Left forelimb (tissue), 1 donor: ENCODE measurements at regions not wholly inside any gene's neighbourhood (a gene's known extent, or its start where the extent isn't known, plus 50 kb on each side); places are given as distances from the start of the nearest gene placed in this dataset.

Experiments used
- DNase-seq: peaks from one replicate; pipeline ENCODE4 v3.0.0-alpha.2; 2018; ENCODE audit warnings: low spot score

DNA sequence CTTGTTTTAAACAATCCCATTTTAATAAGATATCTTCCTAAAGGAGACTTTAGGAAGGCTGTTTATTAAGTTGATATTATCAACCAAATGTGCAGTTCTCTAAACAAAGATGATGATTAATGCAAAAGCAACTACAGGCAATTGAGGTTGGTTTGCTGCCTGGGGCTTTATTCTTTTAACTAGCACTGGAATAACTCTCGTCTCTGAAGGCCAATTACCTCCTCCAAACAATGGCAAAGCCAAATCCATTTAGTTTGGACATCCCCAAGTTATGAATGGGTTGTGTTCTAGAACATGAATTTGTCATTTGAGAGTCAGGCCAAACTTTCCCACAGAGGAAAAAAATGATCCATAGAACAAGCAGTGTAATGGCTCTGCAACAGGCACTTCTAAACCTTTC lies 114.1 kb downstream of the SLC16A9 start:
- no peak for DNase-seq

DNA sequence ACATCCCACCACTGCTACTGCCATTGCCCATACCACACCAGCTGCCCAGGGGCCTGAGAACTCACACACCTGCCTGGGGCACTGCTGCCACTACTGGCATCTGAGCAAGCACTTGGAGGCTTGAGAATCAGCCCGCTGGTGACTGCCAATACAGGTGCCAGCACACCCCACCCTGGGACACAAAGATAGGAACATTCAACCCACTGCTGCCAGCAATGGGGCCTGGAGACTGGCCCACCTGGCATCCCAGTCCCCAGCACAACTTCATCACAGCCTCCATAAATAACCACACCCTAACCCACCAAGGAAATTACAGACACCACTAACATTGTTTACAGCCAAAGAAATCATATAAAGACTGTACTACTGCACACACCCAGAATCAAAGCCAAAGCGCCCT lies 115.9 kb downstream of the SLC16A9 start:
- DNase-seq, result no peak

DNA sequence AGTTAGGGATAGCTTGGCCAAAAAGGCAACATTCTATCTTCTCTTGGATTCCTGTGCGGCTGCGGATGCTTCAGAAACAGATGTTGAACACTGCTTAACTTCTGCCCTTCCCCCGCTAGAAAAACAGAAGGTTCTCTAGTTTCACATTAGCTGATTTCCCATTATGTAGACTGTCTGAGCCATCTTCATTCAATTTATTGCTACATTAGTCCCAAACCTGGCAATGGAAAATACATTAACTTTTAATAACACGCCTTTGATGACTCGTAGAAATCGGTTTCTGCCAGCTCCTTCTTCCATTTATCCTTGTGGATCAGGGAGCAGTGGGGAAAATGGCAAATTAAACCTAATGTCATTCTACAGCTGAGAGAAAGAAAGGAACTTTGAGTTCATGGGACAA lies 119.9 kb downstream of the SLC16A9 start:
- no peak for DNase-seq

DNA sequence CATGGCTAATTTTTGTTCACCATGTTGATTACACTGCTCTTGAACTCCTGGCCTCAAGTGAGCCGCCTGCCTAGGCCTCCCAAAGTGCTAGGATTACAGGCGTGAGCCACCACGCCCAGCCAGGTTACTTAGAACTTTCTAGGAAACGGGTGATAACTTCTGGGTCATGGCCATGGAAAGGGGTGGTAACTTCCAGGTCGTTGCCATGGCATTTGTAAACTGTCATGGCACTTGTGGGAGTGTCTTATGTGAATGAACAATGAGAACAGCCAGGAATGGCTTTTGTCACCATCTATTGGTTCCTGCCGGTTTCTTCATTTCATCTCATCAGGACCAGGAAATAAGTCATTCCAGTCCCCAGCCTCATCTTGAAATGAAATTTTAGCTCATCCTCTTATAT lies 120.9 kb downstream of the SLC16A9 start:
- DNase-seq, result no peak

DNA sequence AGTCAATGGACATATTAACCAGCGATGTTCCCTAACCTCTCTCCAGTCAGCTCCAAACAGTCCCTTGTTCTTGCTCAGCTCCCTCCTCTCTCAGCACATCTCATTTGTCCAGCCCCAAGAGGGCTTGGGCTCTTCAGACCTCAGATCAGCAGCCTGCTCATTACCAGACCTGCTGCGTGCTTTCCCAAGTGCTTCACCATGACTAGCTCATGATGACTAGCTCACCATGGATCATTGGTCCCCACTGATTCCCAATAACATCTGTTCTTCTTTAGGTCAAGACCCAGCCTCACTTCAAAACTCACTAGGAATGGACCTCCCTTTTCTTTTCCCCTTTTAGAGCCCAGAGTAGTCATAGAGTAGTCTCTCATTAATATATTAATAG lies 121.9 kb downstream of the SLC16A9 start:
- DNase-seq, result no peak

DNA sequence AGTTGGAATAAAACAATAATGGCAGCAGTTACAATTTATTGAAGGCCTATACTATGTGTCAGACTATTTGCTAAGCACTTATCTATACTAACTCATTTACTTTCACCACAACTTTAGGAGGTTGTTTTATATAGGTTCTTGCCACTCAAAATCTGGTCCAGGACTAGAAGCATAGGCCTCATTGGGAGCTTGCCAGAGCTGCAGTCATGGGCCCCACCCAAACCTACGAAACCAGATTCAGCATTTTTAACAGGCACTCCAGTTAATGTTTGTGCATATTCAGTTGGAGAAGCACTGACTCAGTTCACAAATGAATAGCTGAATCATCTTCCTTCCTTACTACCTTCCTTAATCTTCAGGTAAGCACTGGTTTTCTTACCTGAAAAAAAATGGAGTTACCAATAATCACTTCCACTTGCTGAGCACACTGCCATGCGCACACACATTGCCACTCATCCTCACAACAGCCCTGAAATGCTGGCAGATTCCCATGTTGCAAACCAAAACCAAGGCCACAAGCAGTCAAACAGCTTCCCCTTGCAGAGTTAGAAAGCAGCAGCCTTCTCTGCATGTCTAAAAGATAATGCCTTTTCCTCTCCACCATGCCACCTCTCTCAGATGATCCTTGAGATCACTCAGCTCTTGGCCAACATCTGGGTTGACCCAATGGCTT lies 122.4 kb downstream of the SLC16A9 start:
- DNase-seq, result no peak

DNA sequence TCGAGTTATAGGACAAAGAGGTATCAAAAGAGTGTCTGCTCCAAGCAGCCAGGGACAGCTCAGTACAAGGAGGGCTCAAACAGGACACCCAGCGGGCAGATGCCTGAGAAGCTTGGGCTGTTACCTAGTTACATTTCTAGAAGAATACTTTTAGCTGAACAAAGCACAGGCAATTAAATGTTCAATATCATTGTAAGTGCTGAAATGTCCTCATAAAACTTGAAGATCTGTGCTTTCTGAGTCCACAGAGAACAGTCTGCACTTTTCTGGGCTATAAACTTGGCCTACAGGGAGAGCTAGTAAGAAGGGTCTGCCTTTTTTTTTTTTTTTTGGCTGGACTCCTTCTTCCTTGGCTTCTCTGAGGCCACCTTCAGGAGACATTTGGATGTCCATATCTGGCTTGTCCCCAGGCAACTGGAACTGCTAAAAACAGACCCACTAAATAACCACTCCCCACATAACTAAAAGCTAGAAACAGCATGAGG lies 123.2 kb downstream of the SLC16A9 start:
- no peak for DNase-seq

DNA sequence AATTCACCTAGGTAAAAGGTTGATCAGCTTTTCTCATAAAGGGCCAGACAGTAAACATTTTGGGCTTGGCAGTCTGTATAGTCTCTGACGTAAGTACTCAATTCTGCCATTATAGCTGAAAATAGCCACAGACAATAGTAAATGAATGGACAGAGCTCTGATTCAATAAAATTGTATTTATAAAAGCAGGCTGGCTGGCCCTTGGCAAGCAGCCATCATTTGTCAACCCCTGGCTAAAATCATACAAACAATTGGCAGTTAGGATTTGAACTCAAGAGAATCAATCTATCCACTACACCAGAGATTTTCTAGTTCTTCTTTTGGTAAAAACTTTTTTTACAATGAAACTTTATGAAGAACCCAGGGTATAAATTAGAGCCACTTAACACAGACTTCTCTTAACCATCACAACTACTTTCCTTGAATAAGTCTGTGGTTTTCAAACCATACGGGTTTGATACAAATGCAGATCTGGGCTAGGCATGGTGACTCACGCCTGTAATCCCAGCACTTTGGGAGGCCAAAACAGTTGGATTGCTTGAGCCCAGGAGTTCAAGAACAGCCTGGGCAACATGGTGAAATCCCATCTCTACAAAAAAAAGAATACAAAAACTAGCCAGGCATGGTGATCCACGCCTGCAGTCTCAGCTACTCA lies 124.5 kb downstream of the SLC16A9 start:
- DNase-seq, result no peak

DNA sequence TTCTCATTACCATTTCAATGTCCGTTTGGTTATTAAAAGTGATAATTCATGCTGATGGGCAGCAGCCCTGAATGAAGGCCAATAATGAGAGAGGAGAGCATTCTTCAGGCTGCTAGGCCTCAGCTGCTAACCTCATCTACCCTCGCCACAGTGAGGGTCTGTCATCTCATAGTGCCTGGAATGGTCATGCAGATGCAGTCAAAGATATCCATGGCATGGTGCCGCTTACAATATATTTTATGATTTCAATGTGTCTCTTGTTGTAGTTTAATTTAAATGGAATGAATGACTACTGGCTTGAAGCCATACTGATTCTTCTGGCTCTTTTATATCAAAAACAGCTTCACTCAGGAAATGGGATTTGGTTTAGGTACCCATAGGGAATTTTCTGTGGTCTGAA lies 126.9 kb downstream of the SLC16A9 start:
- no peak for DNase-seq

DNA sequence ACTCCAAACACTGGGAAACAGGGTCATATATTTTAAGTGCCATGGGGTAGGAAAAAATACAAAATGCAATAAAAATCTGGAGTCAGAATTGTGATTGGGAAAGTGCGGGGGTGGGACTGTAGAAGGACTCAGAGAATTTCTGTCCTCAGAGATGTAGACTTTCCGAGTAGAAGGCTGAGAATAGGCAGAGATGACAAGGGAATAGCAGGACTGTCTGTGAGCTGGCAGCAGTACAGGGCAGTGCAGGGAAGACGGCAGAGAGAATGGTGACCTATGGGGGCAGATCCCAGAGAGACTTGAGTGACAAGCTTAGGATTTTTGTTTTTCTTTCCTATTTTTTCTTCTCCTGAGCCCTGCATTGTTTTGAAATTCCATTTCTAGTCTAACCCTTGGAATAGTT lies 127.6 kb downstream of the SLC16A9 start:
- DNase-seq, result no peak

DNA sequence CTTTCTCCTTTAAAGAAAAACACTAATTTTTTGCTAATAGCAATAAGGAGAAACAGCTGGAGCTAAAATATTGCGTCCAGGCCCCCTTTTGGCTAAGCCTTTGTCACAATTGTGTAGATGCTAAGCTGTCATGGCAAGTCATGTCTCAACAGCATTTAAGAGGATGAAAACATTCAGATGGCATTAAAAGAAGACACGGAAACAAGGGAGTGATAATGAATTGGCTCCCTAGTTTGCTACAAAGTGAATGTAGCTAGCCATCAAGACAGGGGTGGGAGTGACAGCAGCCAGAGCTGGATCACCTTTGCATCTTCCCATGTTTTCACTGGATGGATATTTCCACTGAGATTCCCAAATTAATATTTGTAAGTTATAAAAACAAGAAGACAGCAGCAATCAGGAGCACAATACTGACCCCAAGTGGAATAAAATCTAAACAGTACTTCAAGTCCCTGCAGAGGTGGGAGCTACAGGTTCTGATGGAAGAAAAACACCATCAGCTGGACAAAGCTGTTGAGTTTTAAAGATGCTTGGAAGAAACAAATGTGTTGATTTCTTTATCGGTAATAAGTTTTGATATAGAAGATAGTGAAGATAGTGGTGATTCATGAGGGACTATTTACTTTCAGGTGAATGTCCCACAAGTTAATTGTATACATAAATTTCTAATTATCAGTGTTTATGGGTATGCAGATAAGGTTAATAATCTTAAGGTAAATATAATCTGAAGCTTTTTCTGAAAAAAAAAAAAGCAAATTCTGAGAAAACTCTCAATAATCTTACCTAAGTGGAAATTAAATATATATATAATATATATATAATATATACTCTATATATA lies 129.4 kb downstream of the SLC16A9 start:
- no peak for DNase-seq

DNA sequence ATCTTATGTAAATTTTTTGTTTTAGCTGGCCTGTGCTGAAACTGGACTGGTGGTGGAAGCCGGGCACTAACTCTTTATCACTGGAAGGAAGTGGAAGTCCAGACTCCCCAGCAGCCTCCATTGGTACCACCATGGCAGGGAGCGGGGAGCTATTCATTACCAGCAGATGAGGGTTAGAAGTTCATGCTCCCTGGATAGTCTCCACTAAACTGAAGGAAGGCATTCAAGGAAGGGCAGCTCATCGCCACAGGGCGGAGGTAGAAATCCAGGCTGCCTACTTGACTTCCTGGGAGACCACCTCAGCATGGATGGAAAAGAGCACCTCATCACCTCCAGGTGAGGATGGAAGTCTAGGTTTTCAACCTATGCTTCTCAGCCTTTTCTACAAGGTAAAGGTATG lies 130.9 kb downstream of the SLC16A9 start:
- no peak for DNase-seq

DNA sequence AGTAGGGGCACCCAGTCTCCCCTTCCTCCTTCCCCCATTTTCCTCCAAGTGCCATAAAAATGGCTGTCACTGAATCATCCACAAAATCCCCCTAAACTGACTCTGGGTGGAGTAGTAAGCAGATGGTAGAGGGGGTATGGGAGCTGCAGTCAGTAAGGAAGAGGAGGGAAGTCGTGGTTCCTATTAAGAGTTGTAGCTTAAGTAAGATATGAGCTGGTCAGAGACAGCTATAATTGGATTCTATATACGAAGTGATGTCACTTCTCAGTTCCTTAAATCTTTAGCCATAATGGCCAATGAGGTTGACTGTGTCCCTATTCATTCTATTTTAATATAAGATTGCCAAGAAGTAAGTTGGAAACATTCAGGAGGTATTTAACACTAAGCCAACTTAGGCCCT lies 131.7 kb downstream of the SLC16A9 start:
- DNase-seq, result no peak

DNA sequence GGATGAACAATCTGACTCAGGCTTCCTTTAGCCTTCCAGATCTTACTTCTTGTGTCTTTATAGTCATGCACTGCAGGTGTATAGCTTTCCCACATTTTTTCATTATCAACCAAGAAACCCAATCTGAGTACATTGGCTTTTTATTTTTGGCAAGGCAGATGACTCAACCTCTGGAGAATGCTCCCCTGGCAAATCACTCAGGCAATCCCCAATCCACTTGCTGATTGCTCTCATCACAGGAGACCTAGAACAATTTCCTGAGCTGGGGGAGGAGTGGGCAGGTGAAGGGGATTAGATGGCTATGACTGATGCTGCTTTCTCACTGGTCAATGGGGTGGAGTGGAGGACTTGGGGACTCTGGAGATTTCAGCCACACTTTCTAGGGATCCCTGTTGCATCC lies 134.4 kb downstream of the SLC16A9 start:
- no peak for DNase-seq

DNA sequence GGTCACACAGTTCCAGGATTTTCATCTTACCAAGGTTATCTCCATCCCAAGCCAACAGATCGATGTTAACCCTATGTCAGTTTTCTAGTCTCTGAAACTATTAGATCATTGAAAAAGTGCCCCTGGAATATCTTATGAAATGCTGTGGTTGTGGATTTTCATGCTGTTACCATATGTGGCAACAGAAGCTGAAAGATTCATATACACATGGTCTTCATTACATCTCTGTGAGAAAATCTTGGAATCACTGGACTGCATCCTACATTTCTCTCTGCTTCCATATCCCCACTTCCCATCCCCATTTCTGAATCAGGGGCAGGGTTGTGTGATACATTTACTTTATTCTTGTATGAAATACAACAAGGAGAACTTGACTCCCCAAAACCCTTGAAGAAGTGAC lies 146.1 kb downstream of the SLC16A9 start:
- DNase-seq, result no peak

DNA sequence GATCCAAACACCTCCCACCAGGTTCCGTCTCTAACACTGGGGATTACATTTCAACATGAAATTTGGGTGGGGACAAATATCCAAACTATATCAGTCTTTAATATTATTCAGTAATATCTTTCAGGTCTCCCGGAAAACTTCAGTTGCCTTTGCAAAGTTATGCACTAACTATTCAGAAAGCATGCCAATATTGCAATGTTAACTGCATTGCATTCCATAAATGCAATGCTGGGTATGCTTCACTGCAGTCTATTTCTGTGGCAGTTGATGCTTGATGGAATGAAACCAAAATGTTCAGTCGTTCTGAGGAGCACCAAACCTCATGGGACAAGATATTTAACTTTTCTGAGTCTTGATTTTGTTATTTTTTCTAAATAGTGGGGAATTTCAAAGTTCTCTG lies 147.5 kb downstream of the SLC16A9 start:
- no peak for DNase-seq

DNA sequence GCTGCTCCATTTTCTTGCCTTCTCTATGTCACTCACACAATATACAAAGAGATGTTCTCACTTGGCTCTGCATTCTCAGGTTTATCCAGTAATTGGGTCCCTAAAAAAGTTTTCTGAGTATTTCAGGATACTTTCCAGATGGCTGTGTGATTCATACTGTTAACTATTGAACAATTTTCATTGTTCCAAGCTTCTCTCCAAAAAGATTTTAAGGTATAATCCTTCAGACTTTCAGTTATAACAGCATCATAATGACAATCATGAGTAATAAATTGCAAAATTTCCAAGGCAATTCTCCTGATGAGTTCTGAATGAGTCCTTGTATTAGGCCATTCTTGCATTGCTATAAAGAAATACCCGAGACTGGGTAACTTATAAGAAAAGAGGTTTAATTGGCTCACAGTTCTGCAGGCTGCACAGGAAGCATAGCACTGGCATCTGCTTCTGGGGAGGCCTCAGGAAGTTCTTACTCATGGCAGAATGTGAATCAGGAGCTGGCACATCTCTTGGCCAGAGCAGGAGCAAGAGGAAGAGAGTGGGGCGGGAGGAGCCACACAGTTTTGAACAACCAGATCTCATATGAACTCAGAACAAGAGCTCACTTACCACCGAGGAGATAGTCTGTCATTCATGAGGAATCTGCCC lies 148.1 kb downstream of the SLC16A9 start:
- no peak for DNase-seq

DNA sequence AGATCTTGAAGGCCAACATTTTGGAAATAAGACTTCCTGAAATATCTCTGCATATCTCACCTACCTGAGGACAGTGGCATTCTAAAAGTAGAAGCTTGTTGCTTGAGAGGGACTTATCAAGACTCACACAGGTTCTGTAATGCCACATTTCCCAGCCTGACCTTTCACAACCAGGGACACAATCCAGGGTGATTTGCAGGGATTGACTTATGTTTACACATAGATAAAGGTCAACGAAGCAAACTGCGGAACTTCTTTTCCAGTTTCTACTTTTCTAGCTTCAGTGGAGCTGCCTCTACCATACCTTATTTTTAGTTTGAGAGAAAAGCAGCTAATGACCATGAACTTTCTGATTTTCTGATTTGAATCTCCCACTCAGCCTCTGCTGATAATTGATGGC lies 148.7 kb downstream of the SLC16A9 start:
- no peak for DNase-seq

DNA sequence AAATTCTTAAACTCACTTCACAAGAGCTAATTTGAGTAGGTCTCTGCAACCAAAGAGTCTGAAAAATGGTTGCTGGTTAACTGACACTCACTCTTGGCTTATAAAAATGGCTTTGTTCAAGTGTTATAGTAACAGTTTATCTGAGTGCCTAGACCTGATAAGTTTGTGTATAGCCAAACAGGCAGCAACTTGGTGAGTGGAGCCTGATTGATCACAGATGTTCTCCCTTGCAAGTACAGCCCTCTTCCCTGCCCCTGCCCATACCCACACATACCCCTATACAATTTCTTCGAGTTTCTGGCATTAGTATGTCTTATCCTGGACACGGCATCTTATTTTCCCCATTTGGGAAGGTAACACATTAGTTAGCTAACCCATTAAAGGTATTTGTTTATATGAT lies 149.5 kb downstream of the SLC16A9 start:
- DNase-seq, result no peak

DNA sequence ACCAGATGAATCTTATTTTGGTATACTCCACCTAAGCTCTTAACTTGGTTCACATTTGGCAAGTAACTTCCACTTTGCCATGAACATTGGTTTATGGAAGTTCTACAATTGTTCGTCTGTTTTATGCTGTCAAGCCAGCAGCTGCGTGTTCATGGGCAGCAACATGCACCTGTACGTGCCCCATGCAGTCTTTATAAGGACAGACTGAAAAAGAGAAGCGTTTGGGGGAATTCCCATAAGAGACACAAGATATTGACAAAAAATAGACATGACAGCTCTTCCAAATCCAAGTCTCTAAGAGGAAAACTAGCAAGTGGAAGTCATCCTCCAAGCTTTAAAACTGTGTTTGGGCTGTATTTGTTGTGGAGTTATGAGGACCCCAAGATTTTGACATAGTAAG lies 151.6 kb downstream of the SLC16A9 start:
- DNase-seq, result no peak

DNA sequence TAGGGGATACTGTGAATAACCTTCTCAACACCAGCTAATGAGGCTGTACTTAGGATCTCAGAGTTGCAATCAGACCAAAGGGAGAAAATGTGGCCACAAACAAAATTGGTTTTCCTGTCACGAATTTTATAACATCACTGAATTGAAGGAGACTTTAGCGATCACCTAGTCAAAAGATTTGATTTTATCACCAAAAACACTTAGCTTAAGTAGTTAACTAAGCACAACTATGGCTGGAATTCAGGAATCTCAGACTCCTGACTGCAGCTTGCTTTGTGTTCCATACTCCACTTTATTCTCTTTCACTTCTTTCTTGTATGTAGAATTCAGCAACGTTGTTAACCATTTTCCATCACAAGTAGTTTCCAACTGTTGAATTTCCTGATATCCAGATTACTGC lies 152.0 kb downstream of the SLC16A9 start:
- no peak for DNase-seq

DNA sequence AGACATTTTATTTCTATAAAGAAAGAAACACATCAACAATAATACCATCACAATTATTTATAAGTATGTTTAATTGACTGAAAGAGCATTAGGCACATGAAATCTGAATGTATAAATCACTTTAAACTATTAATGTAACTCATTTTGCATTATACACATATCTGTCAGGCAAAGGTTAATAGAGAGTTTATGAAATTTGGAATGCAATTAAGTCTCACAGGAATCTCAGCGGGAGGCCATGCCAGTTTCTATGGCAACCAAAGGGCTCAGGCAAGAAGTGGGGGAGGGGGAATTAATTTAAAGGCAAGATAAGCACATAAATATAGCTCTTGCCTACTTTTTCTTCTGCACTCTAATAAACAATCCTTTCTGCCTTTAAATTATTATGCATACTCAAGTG lies 152.6 kb downstream of the SLC16A9 start:
- no peak for DNase-seq
